ENCODE measurements at regions not wholly inside any gene's neighbourhood (a gene's known extent, or its start where the extent isn't known, plus 50 kb on each side); places are given as distances from the start of the nearest gene placed in this dataset.

GRCh38 chr13:109426690-109426990 lies 359.7 kb downstream of the IRS2 start (continued):
- TF ChIP-seq FOXP4 (CRISPR knock-in tag; IDR thresholded peaks at IDR 0.05) (no peak), ZMAT4 (CRISPR knock-in tag; IDR thresholded peaks at IDR 0.05) (no peak), ZNF396 (CRISPR knock-in tag; IDR thresholded peaks at IDR 0.05; ENCODE audit: borderline replicate concordance) (no peak)

- ChIA-PET CTCF (no interaction called here), POLR2A (no interaction called here)
- no peak for ATAC-seq
- Mint-ChIP-seq H3K9me3 (peaks cover 23% of the 10 kb centered on the region), H3K36me3 (peaks cover 12% of the 10 kb centered on the region), H3K27ac (no peak overlapping the region), H3K27me3 (ENCODE audit: low read depth) (no peaks in the 10 kb centered on the region), H3K4me1 (no peaks in the 10 kb centered on the region; the same call in 1 of the 2 replicates), H3K4me3 (no peak overlapping the region)
- no peak for DNase-seq (ENCODE audit: low spot score)
- TF ChIP-seq RELA (CRISPR knock-in tag; IDR thresholded peaks at IDR 0.05; ENCODE audit: borderline replicate concordance) (no peak), ATF2 (CRISPR knock-in tag; IDR thresholded peaks at IDR 0.05; ENCODE audit: borderline replicate concordance, low read depth) (no peak), MLX (CRISPR knock-in tag; IDR thresholded peaks at IDR 0.05) (no peak), USF2 (CRISPR knock-in tag; IDR thresholded peaks at IDR 0.05) (no peak), SMAD4 (CRISPR knock-in tag; IDR thresholded peaks at IDR 0.05) (no peak), FOXP1 (CRISPR knock-in tag; IDR thresholded peaks at IDR 0.05; ENCODE audit: borderline replicate concordance) (no peak), USF1 (CRISPR knock-in tag; IDR thresholded peaks at IDR 0.05) (no peak), CDX4 (CRISPR knock-in tag; IDR thresholded peaks at IDR 0.05; ENCODE audit: borderline replicate concordance) (no peak), HMGXB4 (CRISPR knock-in tag; IDR thresholded peaks at IDR 0.05) (no peak), GABPB1 (CRISPR knock-in tag; IDR thresholded peaks at IDR 0.05) (no peak), ESRRA (CRISPR knock-in tag; IDR thresholded peaks at IDR 0.05; ENCODE audit: borderline replicate concordance) (no peak), CREB1 (CRISPR knock-in tag; IDR thresholded peaks at IDR 0.05) (no peak)
Observed at GRCh38 chr13:109425821-109426689, 360.3 kb downstream of the IRS2 start.
